Left ventricle myocardium inferior (tissue), 1 donor: ENCODE measurements at regions not wholly inside any gene's neighbourhood (a gene's known extent, or its start where the extent isn't known, plus 50 kb on each side); places are given as distances from the start of the nearest gene placed in this dataset.

Experiments used
- DNase-seq: peaks from one replicate; pipeline ENCODE4 v3.0.0-alpha.2; 2020
- H3K27ac ChIP-seq: fragments of 200-600 bp; replicated peaks from 2 replicates; pipeline ENCODE4 v1.8.0; 2021
- H3K27me3 ChIP-seq: fragments of 200-600 bp; 2 replicates; pipeline ENCODE4 v1.8.0; 2021; ENCODE audit warnings: low read depth
- H3K36me3 ChIP-seq: fragments of 200-600 bp; 2 replicates; pipeline ENCODE4 v1.8.0; 2021
- H3K4me1 ChIP-seq: fragments of 200-600 bp; 2 replicates; pipeline ENCODE4 v1.8.0; 2021
- H3K4me3 ChIP-seq: fragments of 200-600 bp; 2 replicates; pipeline ENCODE4 v1.8.0; 2021; ENCODE audit warnings: mild to moderate bottlenecking, moderate library complexity
- H3K9me3 ChIP-seq: fragments of 200-600 bp; replicated peaks from 2 replicates; pipeline ENCODE4 v1.8.0; 2021
- CTCF ChIP-seq: fragments of 200-600 bp; IDR thresholded peaks from 2 replicates; pipeline ENCODE4 v1.8.0; 2021; ENCODE audit warnings: antibody characterized with exemption, mild to moderate bottlenecking, borderline replicate concordance
- intact Hi-C: fragments of 100-400 bp; cut with micrococcal nuclease; formaldehyde crosslinking; loops from one replicate; pipeline ENCODE4 v1.11.0; 2022
- donor health status: DM: no; HTN: yes; CAD: no; lungs with severe emphysema.

- Histone ChIP-seq H3K9me3 (no peaks in the 10 kb centered on the region), H3K36me3 (no peaks in the 10 kb centered on the region), H3K4me1 (no peaks in the 10 kb centered on the region), H3K27me3 (no peaks in the 10 kb centered on the region), H3K4me3 (no peak overlapping the region), H3K27ac (no peak overlapping the region)
- intact Hi-C loops, result no loop called here
- no peak for DNase-seq
- TF ChIP-seq CTCF, result no peak
Observed at GRCh38 chr13:58202099-58202498, 570.6 kb downstream of the PCDH17 start.

GRCh38 chr13:58207501-58207900 lies 576.0 kb downstream of the PCDH17 start:
- H3K27ac ChIP-seq, result no peak overlapping the region
- H3K4me1 ChIP-seq, result no peaks in the 10 kb centered on the region
- no peak overlapping the region for H3K4me3 ChIP-seq
- TF ChIP-seq CTCF, result no peak
- intact Hi-C loops, result no loop called here
- H3K27me3 ChIP-seq, result no peaks in the 10 kb centered on the region
- no peaks in the 10 kb centered on the region for H3K36me3 ChIP-seq
- DNase-seq, result no peak
- no peaks in the 10 kb centered on the region for H3K9me3 ChIP-seq

DNA sequence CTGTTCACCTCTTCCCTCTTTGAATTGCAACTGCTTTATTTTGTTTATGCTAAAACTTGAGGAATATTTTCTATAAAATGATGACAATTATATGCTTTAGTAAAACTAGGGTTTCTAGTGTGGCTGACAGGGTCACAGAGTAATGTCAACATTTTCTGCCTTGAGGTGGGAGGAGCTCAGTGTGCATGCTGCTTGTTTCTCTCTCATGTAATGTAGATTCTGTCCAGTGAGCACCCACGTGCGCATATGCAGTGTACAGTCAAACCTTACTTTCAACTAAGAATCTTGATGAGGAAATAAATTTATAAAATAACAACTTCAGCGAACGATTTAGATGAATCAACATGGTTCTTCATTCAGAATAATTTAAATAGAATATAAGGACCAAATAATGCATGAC lies 603.9 kb downstream of the PCDH17 start:
- TF ChIP-seq CTCF, result no peak
- no peak overlapping the region for H3K27ac ChIP-seq
- no peaks in the 10 kb centered on the region for H3K36me3 ChIP-seq
- H3K9me3 ChIP-seq, result no peaks in the 10 kb centered on the region
- no peaks in the 10 kb centered on the region for H3K27me3 ChIP-seq
- DNase-seq, result no peak
- intact Hi-C loops, result no loop called here
- no peak overlapping the region for H3K4me3 ChIP-seq
- H3K4me1 ChIP-seq, result peaks cover 19% of the 10 kb centered on the region

GRCh38 chr13:58238972-58239773 lies 607.6 kb downstream of the PCDH17 start:
- H3K9me3 ChIP-seq, result peaks cover 6% of the 10 kb centered on the region
- H3K36me3 ChIP-seq, result no peaks in the 10 kb centered on the region
- no peak for DNase-seq
- intact Hi-C loops, result no loop called here
- peak overlapping the region; percentile 45 for H3K4me3 ChIP-seq
- peaks cover 34% of the 10 kb centered on the region for H3K4me1 ChIP-seq
- TF ChIP-seq CTCF, result no peak
- H3K27ac ChIP-seq, result peak overlapping the region; percentile 58
- H3K27me3 ChIP-seq, result no peaks in the 10 kb centered on the region

- Histone ChIP-seq H3K9me3 (peaks cover 13% of the 10 kb centered on the region), H3K4me3 (peak overlapping the region; percentile 45)
- peak; percentile 20 for DNase-seq
Observed at GRCh38 chr13:58239774-58240268, 608.3 kb downstream of the PCDH17 start.

More at GRCh38 chr13:58239774-58240268, 608.3 kb downstream of the PCDH17 start:
- TF ChIP-seq CTCF, result no peak
- H3K36me3 ChIP-seq, result no peaks in the 10 kb centered on the region
- H3K27me3 ChIP-seq, result no peaks in the 10 kb centered on the region
- H3K27ac ChIP-seq, result peak overlapping the region; percentile 58
- H3K4me1 ChIP-seq, result peaks cover 34% of the 10 kb centered on the region
- intact Hi-C loops, result no loop called here
